Stimulated activated effector memory CD8-positive, alpha-beta T cell treated with anti-CD3 and anti-CD28 coated beads, Interleukin-12 subunit alpha, Interleukin-12 subunit beta, amount 100 ng/mL, for 72 hours (primary cell): ENCODE measurements at regions not wholly inside any gene's neighbourhood (a gene's known extent, or its start where the extent isn't known, plus 50 kb on each side); places are given as distances from the start of the nearest gene placed in this dataset.

ENCODE experiments used
- ATAC-seq: fragments of 150-1000 bp; cut with Tn5 transposase; 2 replicates; pipeline ENCODE4 v1.10.0; 2021
- DNase-seq, 2 donors: peaks; one replicate each; pipeline ENCODE4 v3.0.0; 2021 to 2022; ENCODE audit warnings: low spot score in 2 of 2
- H3K27ac Mint-ChIP-seq: one replicate; pipeline ENCODE4 v1.8.0; 2022; ENCODE audit warnings: mild to moderate bottlenecking, mixed read lengths
- H3K36me3 Mint-ChIP-seq: one replicate; pipeline ENCODE4 v1.8.0; 2022; ENCODE audit warnings: mild to moderate bottlenecking, mixed read lengths
- H3K4me1 Mint-ChIP-seq: one replicate; pipeline ENCODE4 v1.8.0; 2022; ENCODE audit warnings: mixed read lengths
- H3K4me3 Mint-ChIP-seq: one replicate; pipeline ENCODE4 v1.8.0; 2022; ENCODE audit warnings: mild to moderate bottlenecking, mixed read lengths
- H3K9me3 Mint-ChIP-seq: one replicate; pipeline ENCODE4 v1.8.0; 2022; ENCODE audit warnings: mixed read lengths

GRCh38 chr2:206875701-206876100, 63.6 kb upstream of the CPO start:
- Mint-ChIP-seq H3K36me3 (no peaks in the 10 kb centered on the region), H3K27ac (no peak overlapping the region), H3K4me1 (no peaks in the 10 kb centered on the region), H3K9me3 (peaks cover 2% of the 10 kb centered on the region), H3K4me3 (no peak overlapping the region)
- DNase-seq: no peak
- ATAC-seq: no peak

- H3K4me1 Mint-ChIP-seq: no peaks in the 10 kb centered on the region
- H3K27ac Mint-ChIP-seq: no peak overlapping the region
- ATAC-seq (no peak), DNase-seq (no peak)
- H3K4me3 Mint-ChIP-seq: no peak overlapping the region
- peaks cover 2% of the 10 kb centered on the region for H3K9me3 Mint-ChIP-seq
- no peaks in the 10 kb centered on the region for H3K36me3 Mint-ChIP-seq
Measured at GRCh38 chr2:206876216-206876860, 63.0 kb upstream of the CPO start.

GRCh38 chr2:206881708-206882410, 57.5 kb upstream of the CPO start:
- Mint-ChIP-seq H3K4me1 (no peaks in the 10 kb centered on the region), H3K27ac (no peak overlapping the region), H3K9me3 (no peaks in the 10 kb centered on the region), H3K36me3 (no peaks in the 10 kb centered on the region), H3K4me3 (no peak overlapping the region)
- no peak for DNase-seq
- no peak for ATAC-seq

- Mint-ChIP-seq H3K4me1 (no peaks in the 10 kb centered on the region), H3K27ac (no peak overlapping the region), H3K4me3 (no peak overlapping the region), H3K9me3 (no peaks in the 10 kb centered on the region), H3K36me3 (no peaks in the 10 kb centered on the region)
- ATAC-seq: no peak
- no peak for DNase-seq
Measured at GRCh38 chr2:206886696-206887095, 52.6 kb upstream of the CPO start.

GRCh38 chr2:206887745-206888144, 51.6 kb upstream of the CPO start:
- DNase-seq (no peak), ATAC-seq (no peak)
- no peaks in the 10 kb centered on the region for H3K36me3 Mint-ChIP-seq
- no peaks in the 10 kb centered on the region for H3K4me1 Mint-ChIP-seq
- H3K9me3 Mint-ChIP-seq: no peaks in the 10 kb centered on the region
- H3K4me3 Mint-ChIP-seq: no peak overlapping the region
- no peak overlapping the region for H3K27ac Mint-ChIP-seq
